A549 (cell line): ENCODE measurements at regions not wholly inside any gene's neighbourhood (a gene's known extent, or its start where the extent isn't known, plus 50 kb on each side); places are given as distances from the start of the nearest gene placed in this dataset.

Experiments
- MYC ChIP-seq: IDR thresholded peaks from 2 replicates; pipeline ENCODE4 v1.6.1; 2012; ENCODE audit warnings: mild to moderate bottlenecking, inconsistent platforms, low read length, improper control_type of control experiment, borderline replicate concordance
- NFE2L2 ChIP-seq: fragments of 150-350 bp; conservative IDR thresholded peaks from 2 replicates; pipeline ENCODE4 v1.6.1; 2014; ENCODE audit warnings: low read length
- PHF8 ChIP-seq: fragments of 200-600 bp; sonication (generic); IDR thresholded peaks from 2 replicates; pipeline ENCODE4 v1.6.1; 2016; ENCODE audit warnings: low read depth, mild to moderate bottlenecking, antibody characterized with exemption, moderate library complexity, borderline replicate concordance
- POLR2A ChIP-seq: IDR thresholded peaks from 2 replicates; pipeline ENCODE4 v1.6.1; 2012; ENCODE audit warnings: mild to moderate bottlenecking, low read length
- RAD21 ChIP-seq, 2 experiments: fragments of >200 bp in 1 of 2; sonication (Bioruptor Twin) in 1 of 2; formaldehyde crosslinking in 1 of 2; IDR thresholded peaks in 1 of 2; conservative IDR thresholded peaks in 1 of 2; 2 replicates in 1 of 2; 3 replicates in 1 of 2; pipeline ENCODE4 v1.6.1; 2012 to 2018; ENCODE audit warnings: inconsistent platforms in 1 of 2
- RNF2 ChIP-seq: fragments of 200-600 bp; sonication (generic); IDR thresholded peaks from 2 replicates; pipeline ENCODE4 v1.6.1; 2016; ENCODE audit warnings: low read depth, mild to moderate bottlenecking, antibody characterized with exemption, moderate library complexity, borderline replicate concordance
- SMC3 ChIP-seq: fragments of >200 bp; sonication (Bioruptor Twin); formaldehyde crosslinking; IDR thresholded peaks from 3 replicates; pipeline ENCODE4 v1.6.1; 2018; ENCODE audit warnings: inconsistent platforms
- TF ChIP-seq, protein P1 (sequence below): IDR thresholded peaks from 2 replicates; pipeline ENCODE4 v1.6.1; 2012
- TF ChIP-seq, protein P2 (sequence below): fragments of >200 bp; sonication (Bioruptor Twin); formaldehyde crosslinking; IDR thresholded peaks from 3 replicates; pipeline ENCODE4 v1.5.1; 2016
- TF ChIP-seq, protein P3 (sequence below): fragments of 450-650 bp; IDR thresholded peaks from 2 replicates; pipeline ENCODE4 v1.6.1; 2014; ENCODE audit warnings: antibody characterized with exemption
- TF ChIP-seq, protein P4 (sequence below): IDR thresholded peaks from 2 replicates; pipeline ENCODE4 v1.6.1; 2012

DNA sequence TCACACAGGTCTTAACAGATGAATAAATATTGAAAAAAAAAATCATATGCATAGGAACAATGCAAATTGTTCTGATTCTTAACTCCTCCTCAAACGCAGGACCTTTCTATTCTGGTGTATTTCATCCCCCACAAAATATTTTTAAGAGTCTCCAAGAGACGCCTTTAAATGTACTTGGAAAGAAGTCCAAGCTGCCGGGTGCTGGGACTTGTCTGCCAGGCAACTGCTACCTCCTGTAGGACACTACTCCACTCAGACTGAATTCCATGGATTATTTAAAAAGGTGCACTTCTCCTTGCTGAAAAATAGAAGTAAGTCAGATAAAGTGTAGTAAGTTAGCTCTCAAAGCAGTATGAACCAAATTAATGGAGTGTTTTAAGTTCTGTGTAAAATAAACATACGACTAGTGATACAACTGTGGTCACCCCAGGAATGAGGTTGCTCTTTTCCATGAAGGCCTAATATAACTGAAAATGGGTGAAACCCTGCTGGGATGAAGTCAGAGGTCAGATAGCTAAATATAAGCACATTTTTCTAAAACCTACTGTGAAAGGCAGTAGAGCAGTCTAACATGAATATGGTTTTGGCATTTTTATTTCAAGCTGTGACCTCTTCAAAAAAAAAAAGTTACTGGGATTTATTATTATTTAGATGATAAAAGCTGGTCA lies 189.2 kb upstream of the PBX1 start:
- no peak for TF ChIP-seq NFE2L2
- TF ChIP-seq, protein P1, sequence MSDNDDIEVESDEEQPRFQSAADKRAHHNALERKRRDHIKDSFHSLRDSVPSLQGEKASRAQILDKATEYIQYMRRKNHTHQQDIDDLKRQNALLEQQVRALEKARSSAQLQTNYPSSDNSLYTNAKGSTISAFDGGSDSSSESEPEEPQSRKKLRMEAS = no peak
- TF ChIP-seq POLR2A = no peak
- TF ChIP-seq, protein P2, sequence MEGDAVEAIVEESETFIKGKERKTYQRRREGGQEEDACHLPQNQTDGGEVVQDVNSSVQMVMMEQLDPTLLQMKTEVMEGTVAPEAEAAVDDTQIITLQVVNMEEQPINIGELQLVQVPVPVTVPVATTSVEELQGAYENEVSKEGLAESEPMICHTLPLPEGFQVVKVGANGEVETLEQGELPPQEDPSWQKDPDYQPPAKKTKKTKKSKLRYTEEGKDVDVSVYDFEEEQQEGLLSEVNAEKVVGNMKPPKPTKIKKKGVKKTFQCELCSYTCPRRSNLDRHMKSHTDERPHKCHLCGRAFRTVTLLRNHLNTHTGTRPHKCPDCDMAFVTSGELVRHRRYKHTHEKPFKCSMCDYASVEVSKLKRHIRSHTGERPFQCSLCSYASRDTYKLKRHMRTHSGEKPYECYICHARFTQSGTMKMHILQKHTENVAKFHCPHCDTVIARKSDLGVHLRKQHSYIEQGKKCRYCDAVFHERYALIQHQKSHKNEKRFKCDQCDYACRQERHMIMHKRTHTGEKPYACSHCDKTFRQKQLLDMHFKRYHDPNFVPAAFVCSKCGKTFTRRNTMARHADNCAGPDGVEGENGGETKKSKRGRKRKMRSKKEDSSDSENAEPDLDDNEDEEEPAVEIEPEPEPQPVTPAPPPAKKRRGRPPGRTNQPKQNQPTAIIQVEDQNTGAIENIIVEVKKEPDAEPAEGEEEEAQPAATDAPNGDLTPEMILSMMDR = no peak
- no peak for TF ChIP-seq RAD21 (conservative IDR thresholded peaks at IDR 0.05 in 1 of 2, IDR thresholded peaks at IDR 0.05 in 1 of 2)
- TF ChIP-seq, protein P3, sequence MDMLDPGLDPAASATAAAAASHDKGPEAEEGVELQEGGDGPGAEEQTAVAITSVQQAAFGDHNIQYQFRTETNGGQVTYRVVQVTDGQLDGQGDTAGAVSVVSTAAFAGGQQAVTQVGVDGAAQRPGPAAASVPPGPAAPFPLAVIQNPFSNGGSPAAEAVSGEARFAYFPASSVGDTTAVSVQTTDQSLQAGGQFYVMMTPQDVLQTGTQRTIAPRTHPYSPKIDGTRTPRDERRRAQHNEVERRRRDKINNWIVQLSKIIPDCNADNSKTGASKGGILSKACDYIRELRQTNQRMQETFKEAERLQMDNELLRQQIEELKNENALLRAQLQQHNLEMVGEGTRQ = no peak
- TF ChIP-seq RNF2 = no peak
- TF ChIP-seq PHF8 = no peak
- TF ChIP-seq, protein P4, sequence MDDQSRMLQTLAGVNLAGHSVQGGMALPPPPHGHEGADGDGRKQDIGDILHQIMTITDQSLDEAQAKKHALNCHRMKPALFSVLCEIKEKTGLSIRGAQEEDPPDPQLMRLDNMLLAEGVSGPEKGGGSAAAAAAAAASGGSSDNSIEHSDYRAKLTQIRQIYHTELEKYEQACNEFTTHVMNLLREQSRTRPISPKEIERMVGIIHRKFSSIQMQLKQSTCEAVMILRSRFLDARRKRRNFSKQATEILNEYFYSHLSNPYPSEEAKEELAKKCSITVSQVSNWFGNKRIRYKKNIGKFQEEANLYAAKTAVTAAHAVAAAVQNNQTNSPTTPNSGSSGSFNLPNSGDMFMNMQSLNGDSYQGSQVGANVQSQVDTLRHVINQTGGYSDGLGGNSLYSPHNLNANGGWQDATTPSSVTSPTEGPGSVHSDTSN = no peak
- TF ChIP-seq MYC = no peak
- no peak for TF ChIP-seq SMC3
